ENCODE measurements at regions not wholly inside any gene's neighbourhood (a gene's known extent, or its start where the extent isn't known, plus 50 kb on each side); places are given as distances from the start of the nearest gene placed in this dataset.

DNA sequence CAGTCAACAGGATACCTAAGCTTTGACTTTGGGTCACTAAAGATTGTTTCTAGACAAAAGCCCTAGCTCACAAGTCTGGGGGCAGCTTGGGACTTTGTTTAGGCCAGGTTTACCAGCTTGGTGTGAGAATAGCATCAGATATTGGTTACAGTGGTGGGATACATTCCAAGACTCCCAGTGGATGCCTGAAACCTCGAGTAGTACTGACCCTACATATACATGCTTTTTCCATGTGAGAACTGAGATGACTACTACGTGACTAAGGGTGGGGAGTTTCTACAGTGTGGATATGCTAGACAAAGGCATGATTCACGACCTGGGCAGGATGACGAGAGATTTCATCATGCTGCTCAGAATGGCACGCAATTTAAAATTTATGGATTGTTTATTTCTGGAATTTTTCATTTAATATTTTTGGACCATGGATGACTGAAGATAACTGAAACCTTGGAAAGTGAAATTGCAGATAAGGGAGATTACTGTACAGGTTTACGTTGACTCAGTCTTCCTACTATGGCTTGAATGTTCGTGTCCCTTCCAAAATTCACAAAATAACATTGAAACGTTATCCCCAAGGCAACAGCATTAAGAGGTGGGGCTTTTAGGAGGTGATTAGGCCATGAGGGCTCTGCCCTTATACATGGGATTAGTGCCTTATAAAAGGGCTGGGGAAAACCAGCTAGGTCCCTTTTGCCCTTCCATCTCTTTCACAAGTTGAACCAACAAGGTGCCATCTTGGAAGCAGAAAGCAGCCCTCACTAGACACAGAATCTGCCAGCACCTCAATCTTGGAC is 50.2 kb upstream of the CTAGE1 start:
- peak overlapping the region; percentile 94; the same call in 1 of the 2 replicates for H3K27ac ChIP-seq
- TF ChIP-seq, protein P1, sequence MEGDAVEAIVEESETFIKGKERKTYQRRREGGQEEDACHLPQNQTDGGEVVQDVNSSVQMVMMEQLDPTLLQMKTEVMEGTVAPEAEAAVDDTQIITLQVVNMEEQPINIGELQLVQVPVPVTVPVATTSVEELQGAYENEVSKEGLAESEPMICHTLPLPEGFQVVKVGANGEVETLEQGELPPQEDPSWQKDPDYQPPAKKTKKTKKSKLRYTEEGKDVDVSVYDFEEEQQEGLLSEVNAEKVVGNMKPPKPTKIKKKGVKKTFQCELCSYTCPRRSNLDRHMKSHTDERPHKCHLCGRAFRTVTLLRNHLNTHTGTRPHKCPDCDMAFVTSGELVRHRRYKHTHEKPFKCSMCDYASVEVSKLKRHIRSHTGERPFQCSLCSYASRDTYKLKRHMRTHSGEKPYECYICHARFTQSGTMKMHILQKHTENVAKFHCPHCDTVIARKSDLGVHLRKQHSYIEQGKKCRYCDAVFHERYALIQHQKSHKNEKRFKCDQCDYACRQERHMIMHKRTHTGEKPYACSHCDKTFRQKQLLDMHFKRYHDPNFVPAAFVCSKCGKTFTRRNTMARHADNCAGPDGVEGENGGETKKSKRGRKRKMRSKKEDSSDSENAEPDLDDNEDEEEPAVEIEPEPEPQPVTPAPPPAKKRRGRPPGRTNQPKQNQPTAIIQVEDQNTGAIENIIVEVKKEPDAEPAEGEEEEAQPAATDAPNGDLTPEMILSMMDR (conservative IDR thresholded peaks at IDR 0.05) = no peak

DNA sequence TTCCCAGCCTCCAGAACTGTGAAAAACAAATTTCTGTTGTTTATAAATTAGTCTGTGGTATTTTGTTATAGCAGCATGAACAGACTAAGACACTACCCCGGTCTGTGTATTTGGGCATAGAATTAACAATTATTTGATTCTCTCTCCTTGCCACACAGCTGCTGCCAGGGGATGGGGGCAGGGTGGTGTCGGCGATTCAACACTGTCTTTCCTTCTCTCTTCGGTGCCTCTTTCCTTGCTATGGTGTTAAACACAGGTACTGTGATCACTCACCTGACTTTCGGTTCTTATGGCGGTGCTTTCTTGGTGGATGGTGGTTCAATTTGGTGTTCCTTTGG is 50.8 kb upstream of the CTAGE1 start:
- TF ChIP-seq, protein P1 (conservative IDR thresholded peaks at IDR 0.05) = no peak
- peak overlapping the region; percentile 94; the same call in 1 of the 2 replicates for H3K27ac ChIP-seq

DNA sequence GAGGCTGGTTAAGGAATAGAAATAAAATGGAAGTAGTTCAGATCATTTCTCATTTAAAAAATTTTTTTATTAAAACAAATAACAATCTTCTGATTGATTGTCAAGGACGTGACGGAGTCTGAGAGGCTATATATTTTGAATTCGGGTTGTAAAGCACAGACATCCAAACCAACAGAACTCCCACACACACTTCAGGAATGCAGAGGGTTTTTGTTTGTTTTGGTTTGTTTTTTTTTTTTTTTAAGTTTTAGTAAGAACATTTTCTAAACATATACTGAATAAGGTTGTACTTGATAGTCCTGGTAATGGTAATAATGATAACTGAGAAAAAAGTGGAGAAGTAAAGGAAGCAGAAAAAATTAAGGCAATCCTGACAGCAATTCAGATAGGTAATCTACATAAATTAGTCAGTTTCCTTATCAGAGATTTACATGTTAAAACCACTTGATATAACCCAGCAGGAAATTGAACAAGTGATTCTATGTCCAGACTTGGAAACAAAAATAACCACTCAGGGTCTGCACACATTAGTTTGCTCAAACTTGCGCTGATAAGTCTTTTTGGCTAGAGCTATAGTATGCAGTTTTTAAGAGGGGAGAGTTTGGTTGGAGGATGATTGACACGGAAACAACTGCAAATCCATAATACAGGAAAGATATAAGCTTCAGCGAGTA is 51.5 kb upstream of the CTAGE1 start:
- TF ChIP-seq, protein P1 (conservative IDR thresholded peaks at IDR 0.05) = no peak
- peak overlapping the region; percentile 94 for H3K27ac ChIP-seq

DNA sequence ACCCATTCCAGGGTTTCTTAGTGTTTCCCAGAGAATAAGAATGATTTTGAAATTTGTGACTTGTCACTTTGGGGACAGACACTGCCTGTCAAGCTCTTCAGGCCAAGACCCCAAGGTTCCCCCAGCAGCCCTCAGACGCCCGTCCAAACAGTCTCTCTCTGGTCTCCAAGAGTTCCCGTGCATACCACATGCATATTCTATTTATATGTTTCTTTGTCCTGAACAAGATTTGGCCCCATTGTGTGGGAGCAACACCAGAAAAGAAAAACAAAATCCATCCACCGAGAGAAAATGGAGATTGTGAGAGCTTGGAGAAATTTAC is 52.2 kb upstream of the CTAGE1 start:
- H3K27ac ChIP-seq = peak overlapping the region; percentile 94
- TF ChIP-seq, protein P1 (conservative IDR thresholded peaks at IDR 0.05) = no peak

DNA sequence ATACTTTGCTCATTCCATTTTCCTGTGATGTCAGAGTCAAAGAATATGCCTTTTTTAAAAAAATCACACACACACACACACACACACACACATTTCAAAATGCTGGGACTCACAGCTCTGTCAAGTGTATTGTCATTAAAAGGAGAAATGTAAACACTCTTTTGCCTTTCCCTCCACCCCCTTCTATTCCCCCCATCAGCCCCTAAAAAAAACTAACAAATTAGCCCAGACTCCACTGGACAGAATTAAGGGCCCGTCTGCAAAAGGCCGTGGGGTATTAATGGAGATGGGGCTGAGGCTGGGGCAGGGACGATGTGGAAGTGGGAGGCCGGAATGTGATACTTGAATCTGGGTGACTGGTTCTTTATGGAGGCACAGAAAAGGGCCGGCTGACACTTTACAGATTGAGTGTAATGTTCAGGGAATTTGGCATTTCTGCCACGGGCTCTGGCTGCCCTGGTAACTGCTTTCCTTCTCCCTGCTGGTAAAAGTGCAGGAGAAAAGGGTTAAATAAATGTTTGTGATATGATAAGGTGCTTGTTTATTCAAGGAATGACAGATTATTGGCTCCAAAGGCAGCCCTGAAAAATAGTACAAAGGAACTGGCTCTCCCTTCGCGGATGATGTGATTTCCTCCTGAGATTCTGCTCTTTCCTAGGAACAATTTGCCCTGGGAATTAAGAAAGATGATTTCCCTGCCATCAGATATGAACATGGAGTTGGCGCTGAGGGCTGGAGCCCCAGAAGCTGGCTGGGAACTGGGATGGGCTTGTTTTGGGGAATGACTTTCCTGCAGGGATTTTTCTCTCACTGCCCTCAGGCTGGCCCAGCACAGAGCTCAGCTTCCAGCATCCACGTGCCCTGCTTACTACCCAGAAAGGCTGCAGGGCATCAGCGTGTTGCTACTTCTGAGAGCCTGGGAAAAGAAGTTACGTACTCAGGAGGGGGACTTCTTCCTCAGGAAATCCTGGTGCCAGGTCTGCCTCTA is 52.8 kb upstream of the CTAGE1 start:
- peak overlapping the region; percentile 94 for H3K27ac ChIP-seq
- TF ChIP-seq, protein P1 (conservative IDR thresholded peaks at IDR 0.05) = no peak

DNA sequence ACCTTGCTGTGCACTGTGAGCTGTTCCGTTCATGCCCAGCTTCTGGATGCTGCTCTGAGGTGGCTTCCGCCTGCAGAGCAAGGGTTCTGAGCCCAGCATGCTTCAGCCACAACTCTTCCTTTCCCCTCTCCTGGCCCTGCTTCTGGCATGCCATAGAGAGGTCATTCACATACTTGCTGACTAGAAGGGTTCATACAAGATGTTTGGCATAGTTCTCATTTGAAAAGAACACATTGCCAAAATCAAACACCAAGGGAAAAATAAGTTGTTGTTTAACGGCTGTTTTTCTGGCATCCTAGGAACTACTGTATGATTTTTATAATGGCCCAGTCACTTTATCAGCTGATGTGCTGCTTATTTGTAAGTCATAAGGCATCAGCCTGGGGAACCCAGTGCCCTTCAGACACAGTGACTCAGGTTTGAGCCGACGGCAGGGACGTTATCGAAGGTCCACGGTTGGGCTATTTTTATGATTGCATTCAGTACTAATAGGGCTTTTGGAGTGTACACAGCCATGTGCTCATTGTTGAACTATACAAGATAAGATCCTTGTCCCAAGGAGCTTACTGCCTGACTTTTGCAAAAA is 53.9 kb upstream of the CTAGE1 start:
- H3K27ac ChIP-seq = peak overlapping the region; percentile 94
- TF ChIP-seq, protein P1 (conservative IDR thresholded peaks at IDR 0.05) = no peak

All from VCaP (cell line).